Limb (tissue), 2 donors: ENCODE measurements at regions not wholly inside any gene's neighbourhood (a gene's known extent, or its start where the extent isn't known, plus 50 kb on each side); places are given as distances from the start of the nearest gene placed in this dataset.
"Not testable (repeated sequence)": the region's sequence is repeated elsewhere in the genome, so short reads cannot be mapped to it uniquely, and the experiment has no call there.

ENCODE experiments used
- DNase-seq, 2 donors: peaks; one replicate each; pipeline ENCODE4 v3.0.0-alpha.2; 2016; ENCODE audit errors: extremely low spot score in 2 of 2

DNA sequence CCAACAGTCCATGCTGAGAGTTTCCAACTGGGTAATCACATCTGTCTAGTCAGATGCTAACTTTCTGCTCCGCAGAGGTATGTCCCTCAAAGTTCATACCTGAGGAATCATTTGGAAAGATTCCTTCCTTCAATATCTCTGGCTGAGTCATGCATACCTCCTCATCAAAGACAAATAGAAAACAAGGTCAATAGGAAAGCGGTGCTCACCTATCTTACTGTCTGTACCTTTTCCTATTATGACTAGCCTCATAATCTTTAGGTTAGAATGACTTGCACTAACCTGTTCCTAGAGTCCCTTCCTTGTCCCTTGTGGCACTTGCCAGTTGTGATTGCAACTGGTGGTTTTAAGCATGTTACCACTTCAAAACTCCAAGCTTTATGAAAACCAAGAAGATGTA is 78.2 kb upstream of the PTPRK start:
- DNase-seq = no peak

DNA sequence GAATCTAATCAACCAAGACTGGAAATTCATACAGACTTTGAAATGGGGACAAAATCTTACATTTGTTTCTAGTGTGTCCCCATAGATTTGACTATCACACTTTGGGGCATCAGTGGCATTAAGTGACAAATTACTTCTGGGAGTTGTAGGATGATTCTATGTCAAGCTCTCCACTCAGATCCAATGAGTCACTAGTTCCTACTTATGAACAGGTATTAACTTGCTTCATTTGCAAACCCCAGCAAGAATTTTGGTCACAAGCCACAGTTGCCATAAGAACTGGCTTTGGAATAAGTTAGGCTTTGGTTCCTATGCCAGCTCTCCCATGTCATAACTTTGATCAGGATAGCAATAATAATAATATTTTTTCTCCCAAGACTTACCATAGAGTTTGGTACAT is 77.6 kb upstream of the PTPRK start:
- DNase-seq = no peak

DNA sequence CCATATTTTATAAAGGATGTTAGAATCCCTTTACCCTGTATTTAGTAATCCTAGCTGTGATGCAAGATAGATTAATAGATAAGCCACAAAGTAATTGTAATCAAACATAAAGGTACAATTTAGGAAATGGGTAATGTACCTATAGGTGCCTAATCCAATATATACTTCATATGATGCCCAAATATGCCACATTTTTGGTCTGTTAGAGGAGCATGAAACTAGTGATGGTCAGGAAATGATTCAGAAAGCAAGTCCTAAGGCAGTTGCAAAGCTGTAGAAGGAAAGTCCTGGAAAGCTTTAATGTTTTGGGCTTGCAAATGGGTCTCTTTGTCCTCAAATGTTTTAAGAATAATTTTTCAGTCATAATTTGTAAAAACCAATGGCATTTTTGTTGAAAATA is 76.6 kb upstream of the PTPRK start:
- no peak for DNase-seq

DNA sequence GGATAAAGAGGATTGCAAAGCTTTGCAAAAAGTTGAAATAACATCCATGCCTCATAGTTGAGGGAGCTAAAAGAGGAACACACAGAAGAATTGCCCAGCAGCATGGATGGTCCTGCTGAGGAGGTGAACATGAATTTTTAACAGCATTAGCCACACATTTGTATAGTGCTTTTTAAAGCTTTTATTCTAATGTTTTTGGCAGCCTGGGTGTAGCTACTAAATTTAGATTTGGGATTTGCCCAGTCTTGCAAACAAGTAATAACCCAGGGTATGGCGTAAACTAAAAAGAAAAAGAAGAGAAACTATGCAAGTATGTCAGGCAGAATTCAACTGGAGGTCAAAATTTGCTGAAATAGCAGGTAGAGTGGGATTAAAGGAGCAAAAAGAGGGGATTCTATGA is 75.1 kb upstream of the PTPRK start:
- no peak for DNase-seq

DNA sequence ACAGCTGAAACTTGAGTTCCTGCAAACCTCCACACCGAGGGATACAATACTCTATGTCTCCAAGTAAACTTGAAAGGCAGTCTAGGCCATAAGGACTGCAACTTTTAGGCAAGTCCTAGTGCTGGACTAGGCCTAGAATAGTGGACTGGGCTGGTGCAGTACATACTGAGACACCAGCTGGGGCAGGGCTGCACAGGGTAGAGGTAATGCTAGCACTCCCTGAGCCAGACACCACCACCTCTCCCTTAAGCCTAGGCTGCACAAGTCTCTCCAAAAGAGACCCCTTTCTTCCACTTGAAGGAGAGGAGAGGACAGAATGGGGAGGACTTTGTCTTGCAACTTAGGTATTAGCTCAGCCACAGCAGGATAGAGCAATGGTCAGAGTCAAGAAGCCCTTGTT is 65.7 kb upstream of the PTPRK start:
- no peak for DNase-seq

DNA sequence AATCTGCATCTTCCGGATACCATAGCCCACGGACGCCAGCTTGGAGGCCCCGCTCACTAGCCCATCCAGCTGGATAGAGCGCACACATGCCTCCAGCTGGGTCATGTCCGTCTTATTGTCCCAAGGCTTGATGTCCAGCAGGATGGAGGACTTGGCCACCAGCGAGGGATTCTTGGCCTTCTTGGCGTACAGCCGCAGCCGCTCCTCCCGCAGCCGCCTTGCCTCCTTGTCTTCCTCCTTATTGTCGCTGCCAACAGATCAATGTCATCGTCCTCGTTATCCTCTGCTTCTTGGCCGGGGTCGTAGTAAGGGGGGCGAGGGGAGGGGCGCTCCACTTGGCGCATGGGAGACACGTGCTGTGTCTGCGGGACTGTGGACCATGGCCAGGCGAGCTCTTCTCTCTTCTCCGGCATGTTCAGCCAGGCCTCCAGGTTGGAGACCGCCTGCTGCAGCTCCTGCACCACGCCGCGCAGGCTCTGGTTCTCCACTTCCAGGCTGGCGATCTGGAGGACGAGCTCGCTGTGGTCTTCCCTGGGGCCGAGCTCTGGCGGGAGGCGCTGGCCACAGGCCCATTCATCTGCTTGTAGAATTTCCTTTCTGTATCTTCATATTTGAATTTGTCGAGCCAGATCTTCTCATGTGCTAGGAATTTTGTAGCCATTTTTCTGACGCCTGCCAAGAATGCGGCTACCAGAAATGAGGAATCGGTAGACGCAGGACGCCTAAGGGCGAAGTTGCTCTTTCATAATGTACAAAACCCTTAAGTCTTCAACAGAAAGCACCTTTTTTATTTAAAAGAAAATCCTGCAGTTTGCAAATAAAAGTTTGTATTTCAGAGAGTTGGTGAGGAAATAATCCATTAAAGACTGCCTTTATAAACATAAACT is 60.1 kb upstream of the PTPRK start:
- no peak for DNase-seq

DNA sequence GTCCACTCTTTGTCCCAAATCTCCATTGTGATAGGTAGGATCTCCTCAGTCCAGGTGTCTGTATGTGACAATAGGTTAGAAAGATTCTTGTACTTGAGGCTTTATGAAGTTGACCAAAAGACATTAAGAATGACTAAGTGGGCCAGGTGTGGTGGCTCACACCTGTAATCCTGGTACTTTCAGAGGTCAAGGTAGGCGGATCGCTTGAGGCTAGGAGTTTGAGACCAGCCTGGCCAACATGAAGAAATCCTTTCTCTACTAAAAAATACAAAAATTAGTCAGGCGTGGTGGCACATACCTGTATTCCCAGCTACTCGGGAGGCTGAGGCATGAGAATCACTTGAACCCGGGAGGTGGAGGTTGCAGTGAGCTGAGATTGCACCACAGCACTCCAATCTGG is 54.9 kb upstream of the PTPRK start:
- not testable (repeated sequence) for DNase-seq

DNA sequence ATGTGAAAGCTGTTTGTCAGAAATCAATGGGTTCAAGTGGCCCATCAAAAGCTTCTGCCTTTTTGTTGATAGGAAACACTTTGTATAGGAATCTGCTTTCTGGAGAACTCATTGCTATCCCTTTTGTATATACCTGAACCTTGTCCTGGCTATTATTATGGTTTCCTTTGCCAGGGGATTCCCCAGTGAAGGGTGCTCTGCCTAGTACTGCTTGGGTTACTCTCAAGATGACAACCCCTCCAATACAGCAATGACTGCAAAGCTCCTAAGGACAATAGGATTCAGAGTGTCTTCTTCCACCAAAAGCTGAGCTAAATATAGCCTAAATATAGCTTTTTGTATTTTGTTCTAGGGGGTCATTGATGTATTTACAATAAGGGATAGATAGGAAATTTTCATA is 54.0 kb upstream of the PTPRK start:
- no peak for DNase-seq

DNA sequence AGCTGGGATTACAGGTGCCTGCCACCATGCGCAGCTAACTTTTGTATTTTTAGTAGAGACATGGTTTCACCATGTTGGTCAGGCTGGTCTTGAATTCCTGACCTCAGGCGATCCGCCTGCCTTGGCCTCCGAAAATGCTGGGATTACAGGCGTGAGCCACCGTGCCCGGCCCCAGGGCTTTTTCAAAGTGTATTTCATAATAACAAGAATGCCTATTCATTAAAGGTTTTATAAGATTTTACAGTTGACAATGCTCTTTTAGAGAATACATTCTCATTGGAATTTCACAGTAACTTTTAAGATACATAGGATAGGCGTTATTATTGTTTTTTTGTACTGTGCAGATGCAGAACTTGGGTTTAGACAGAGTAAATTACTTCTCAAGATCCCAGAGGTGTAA is 52.6 kb upstream of the PTPRK start:
- no peak for DNase-seq

DNA sequence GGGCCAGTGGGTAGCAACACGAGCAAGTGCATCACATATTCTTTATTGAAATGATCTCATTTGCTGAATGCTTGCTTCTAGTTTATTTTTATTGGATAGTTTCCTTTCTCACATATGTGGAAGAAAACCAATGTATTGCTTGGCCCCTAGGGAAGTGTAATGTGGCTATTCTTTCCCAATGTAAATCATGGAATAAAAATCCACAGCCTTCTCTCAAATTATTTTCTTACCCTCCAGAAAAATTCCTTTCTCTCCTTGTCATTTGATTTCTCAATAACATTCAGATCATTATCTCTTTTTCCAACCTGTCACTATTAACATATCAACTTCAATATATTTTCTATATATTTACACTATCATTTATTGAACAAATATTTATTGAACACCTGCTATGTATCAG is 51.9 kb upstream of the PTPRK start:
- DNase-seq = no peak

DNA sequence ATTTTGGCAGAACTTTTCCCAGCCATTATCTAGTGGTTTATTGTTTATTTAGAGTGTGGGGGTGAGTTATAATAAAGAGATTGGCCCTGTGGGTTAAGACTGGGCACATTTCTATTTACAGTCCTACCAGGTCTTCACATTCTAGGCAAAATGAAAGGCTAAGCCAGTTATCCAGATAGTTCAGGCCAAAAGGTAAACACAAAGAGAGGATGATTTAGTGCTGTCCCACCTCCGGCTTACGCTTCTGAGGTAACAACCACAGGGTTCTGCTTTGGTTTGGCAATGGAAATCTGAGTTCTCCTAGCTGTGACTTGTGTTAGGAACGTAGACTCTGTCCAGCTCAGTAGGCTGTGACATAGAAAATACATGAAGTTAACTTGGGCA is 50.3 kb upstream of the PTPRK start:
- DNase-seq = no peak

DNA sequence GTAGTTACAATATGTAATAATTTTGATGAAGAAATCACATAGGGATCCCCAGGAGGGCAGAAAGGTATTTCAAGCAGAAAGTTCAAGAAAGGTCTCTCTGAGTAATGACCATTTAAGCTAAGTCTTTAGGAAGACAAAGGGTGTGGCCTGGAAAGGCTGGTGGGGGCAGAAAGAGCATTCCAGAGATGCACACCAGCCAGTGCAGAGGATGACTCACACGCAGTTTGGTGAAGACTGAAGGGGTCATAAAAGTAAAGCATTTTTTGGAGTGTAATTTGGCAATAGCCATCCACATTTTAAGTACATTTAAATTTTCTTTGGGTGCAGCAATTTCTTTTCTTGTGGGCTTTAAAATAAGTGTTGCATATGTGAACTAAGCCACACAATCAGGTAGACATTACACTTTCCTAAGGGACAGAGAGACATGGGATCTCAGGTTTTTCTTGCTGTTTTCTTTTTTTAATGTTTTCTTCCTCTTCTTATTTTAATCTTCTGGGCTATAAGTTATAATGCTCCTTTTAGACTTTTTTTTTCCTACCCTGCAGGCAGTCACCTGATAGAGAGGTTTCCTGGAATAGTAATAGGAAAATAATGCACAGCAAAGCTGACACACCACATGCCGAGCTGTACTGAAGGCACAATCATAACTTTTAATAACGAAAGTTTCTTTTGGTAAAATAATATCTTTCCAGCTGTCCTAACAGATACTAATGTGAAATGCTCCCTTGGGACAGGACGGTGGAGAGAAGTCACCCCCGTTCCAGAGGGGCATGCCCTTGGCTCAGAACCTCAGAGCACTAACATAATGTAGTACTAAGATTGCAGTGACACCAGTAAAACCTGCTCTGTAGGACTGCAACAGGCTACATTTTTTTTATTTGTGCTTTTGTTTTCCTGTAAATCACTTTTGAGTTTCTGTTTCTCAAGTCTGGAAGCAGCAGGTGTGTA is 49.6 kb upstream of the PTPRK start:
- DNase-seq = peak in 1 of 2 donors; percentile 7
